ENCODE measurements at regions not wholly inside any gene's neighbourhood (a gene's known extent, or its start where the extent isn't known, plus 50 kb on each side); places are given as distances from the start of the nearest gene placed in this dataset.

DNA sequence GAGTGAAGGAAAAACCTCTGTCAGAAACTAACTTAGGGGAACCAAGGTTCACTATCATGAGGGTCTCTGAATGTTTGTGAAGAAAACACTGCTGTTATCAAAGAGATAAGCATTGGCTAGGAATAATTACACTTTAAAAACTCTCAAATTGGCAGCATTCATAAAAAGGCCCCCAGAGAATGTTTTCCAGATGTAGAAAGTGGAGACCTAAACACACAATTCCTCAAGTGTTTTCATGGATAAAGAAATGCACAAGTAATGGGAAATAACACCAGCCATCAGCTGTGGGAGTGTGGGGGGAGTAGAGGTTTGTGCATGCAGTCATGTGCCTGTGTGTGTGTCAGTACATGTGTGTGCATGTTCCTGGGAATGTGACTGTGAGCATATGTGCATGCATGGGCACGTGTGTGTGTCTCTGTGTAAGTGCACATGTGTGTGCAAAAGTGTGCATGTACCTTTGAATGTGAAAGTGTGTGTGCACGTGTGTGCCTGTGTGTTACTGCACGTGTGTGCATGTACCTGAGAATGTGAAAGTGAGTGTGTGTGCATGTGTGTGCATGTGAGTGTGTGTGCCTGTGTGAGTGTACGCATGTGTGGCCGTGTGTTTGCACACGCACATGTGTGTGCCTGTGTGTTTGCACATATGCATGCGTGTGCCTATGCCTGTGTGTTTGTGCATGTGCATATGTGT is 854.3 kb upstream of the SALL3 start:
- no peak overlapping the region for H3K4me3 ChIP-seq (ENCODE audit: low read depth, low read length)
- in situ Hi-C loops (cut with HindIII; ENCODE audit: low sequenced_read_pairs) = no loop called here
- TF ChIP-seq, protein P1, sequence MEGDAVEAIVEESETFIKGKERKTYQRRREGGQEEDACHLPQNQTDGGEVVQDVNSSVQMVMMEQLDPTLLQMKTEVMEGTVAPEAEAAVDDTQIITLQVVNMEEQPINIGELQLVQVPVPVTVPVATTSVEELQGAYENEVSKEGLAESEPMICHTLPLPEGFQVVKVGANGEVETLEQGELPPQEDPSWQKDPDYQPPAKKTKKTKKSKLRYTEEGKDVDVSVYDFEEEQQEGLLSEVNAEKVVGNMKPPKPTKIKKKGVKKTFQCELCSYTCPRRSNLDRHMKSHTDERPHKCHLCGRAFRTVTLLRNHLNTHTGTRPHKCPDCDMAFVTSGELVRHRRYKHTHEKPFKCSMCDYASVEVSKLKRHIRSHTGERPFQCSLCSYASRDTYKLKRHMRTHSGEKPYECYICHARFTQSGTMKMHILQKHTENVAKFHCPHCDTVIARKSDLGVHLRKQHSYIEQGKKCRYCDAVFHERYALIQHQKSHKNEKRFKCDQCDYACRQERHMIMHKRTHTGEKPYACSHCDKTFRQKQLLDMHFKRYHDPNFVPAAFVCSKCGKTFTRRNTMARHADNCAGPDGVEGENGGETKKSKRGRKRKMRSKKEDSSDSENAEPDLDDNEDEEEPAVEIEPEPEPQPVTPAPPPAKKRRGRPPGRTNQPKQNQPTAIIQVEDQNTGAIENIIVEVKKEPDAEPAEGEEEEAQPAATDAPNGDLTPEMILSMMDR (IDR thresholded peaks at IDR 0.05; ENCODE audit: low read depth, low read length, missing control alignments) = no peak
- no peak for DNase-seq (ENCODE audit: low read depth)

DNA sequence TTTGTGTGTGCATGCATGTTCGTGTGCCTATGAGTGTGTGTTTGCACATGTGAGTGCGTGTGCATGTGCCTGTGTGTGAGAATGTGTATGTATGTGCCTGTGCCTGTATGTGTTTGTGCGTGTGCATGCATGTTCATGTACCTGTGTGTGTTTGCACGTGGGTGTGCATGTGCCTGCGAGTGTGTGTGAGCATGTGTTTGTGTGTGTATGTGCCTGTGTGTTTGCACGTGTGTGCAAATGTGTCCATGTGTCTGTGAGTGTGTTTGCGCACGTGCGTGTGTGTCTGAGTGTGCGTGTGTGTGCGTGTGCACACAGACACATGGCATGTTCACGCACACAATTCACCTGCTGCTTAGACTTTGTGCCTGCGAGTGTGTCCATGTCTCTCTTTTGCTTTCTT is 853.5 kb upstream of the SALL3 start:
- in situ Hi-C loops (cut with HindIII; ENCODE audit: low sequenced_read_pairs) = no loop called here
- H3K4me3 ChIP-seq (ENCODE audit: low read depth, low read length) = no peak overlapping the region
- TF ChIP-seq, protein P1 (IDR thresholded peaks at IDR 0.05; ENCODE audit: low read depth, low read length, missing control alignments) = no peak
- no peak for DNase-seq (ENCODE audit: low read depth)

DNA sequence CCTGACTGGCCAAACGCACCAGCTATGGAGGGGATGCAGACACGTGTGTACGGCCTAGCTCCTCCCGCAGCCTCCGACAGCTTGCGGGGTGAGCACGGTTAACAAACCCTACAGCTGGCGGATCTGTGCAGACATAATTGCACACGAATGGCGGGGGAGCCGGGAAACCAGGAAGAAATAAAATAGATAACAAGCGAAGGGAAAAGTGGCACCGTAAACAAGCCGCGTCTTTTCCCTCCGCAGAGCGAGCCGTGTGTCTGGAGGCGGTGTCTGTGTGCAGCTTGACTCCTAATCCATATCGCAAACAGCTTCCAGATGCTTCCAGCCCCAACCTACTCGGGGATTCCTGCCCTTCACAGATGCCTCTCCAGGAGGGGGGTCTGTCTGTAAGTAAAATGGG is 853.1 kb upstream of the SALL3 start:
- no peak for DNase-seq (ENCODE audit: low read depth)
- TF ChIP-seq, protein P1 (IDR thresholded peaks at IDR 0.05; ENCODE audit: low read depth, low read length, missing control alignments) = no peak
- H3K4me3 ChIP-seq (ENCODE audit: low read depth, low read length) = no peak overlapping the region
- in situ Hi-C loops (cut with HindIII; ENCODE audit: low sequenced_read_pairs) = no loop called here

DNA sequence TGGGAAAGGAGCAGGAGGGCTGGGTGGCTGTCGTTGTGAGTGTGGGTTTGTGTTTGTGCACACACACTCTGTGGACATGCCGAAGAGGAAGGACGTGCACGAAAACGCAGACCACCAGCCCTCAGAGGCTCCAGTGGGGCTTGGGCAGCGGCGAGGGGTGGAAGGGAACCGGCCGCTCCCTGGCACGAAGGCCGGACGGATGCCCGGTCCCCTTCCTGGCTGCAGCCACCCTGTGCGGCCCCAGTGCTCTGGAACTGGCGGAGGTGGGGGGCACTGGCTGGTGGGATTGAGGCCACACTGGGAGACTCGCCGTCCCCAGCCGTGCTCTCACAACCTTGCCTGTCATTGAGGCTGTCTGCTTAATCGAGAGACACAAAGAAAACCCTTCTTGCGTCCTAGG is 852.6 kb upstream of the SALL3 start:
- TF ChIP-seq, protein P1 (IDR thresholded peaks at IDR 0.05; ENCODE audit: low read depth, low read length, missing control alignments) = no peak
- in situ Hi-C loops (cut with HindIII; ENCODE audit: low sequenced_read_pairs) = no loop called here
- no peak overlapping the region for H3K4me3 ChIP-seq (ENCODE audit: low read depth, low read length)
- DNase-seq (ENCODE audit: low read depth) = no peak

DNA sequence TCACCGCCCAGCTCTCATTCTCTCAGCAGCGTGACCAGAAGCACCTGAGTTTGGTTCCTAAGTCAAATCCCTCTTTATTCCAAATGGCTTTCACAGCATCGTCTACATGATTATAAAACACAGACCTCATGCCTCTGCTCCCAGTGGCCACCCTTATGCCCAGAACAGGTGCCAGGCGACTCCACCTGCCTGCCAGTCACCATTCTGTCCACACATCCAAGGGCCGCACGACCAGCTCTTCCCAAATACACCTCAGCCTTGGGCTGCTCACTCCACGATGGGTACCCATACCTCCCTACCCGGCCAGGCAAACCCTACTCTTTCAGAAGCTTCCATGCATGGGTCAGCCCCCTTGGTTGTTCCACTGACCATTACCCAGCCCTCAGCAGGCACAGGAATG is 851.6 kb upstream of the SALL3 start:
- H3K4me3 ChIP-seq (ENCODE audit: low read depth, low read length) = no peak overlapping the region
- TF ChIP-seq, protein P1 (IDR thresholded peaks at IDR 0.05; ENCODE audit: low read depth, low read length, missing control alignments) = no peak
- no peak for DNase-seq (ENCODE audit: low read depth)
- in situ Hi-C loops (cut with HindIII; ENCODE audit: low sequenced_read_pairs) = no loop called here

DNA sequence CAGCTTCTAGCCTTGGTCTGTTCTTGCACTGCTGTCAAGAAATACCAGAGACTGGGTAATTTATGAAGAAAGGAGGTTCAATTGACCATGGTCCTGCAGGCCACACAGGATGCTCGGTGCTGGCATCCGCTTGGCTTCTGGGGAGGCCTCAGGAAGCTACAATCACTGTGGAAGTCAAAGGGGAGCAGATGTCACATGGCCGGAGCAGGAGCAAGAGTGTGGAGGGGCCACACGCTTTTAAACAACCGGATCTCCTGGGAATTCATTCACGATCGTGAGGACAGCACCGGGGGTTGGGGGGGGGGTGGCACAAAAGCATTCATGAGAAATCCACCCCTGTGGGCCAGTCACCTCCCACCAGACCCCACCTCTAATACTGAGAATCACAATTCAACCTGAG is 850.4 kb upstream of the SALL3 start:
- no peak overlapping the region for H3K4me3 ChIP-seq (ENCODE audit: low read depth, low read length)
- TF ChIP-seq, protein P1 (IDR thresholded peaks at IDR 0.05; ENCODE audit: low read depth, low read length, missing control alignments) = no peak
- no peak for DNase-seq (ENCODE audit: low read depth)
- in situ Hi-C loops (cut with HindIII; ENCODE audit: low sequenced_read_pairs) = no loop called here

All from astrocyte of the cerebellum (primary cell).